SK-MEL-5 (cell line): ENCODE measurements at regions not wholly inside any gene's neighbourhood (a gene's known extent, or its start where the extent isn't known, plus 50 kb on each side); places are given as distances from the start of the nearest gene placed in this dataset.
A peak's percentile ranks its signal among the peaks of the same experiment; 100 is the strongest.
"Not testable (repeated sequence)": the region's sequence is repeated elsewhere in the genome, so short reads cannot be mapped to it uniquely, and the experiment has no call there.

Experiments used
- DNase-seq: peaks from one replicate; pipeline ENCODE4 v3.0.0-alpha.2; 2016; ENCODE audit warnings: low read depth, low spot score
- in situ Hi-C: cut with HindIII; loops from 2 replicates; pipeline ENCODE4 v1.10.0; 2016; ENCODE audit warnings: low sequenced_read_pairs, high pct_unique_total_duplicates, low pct_unique_long_range_greater_than_20kb

GRCh38 chr6:1445650-1446330 is 56.4 kb downstream of the FOXF2 start:
- in situ Hi-C loops: no loop called here
- DNase-seq: no peak

GRCh38 chr6:1449896-1450295 is 60.5 kb downstream of the FOXF2 start:
- DNase-seq: no peak
- in situ Hi-C loops: no loop called here

GRCh38 chr6:1453024-1453423 is 63.6 kb downstream of the FOXF2 start:
- no peak for DNase-seq
- in situ Hi-C loops: no loop called here

- in situ Hi-C loops, DNase-seq: not testable (repeated sequence)
Measured at GRCh38 chr6:1456816-1457215, 67.4 kb downstream of the FOXF2 start.

- no peak for DNase-seq
- in situ Hi-C loops: no loop called here
Measured at GRCh38 chr6:1461207-1461606, 71.8 kb downstream of the FOXF2 start.

GRCh38 chr6:1461736-1462135 is 72.4 kb downstream of the FOXF2 start:
- in situ Hi-C loops: no loop called here
- DNase-seq: no peak

- DNase-seq: no peak
- in situ Hi-C loops: no loop called here
Measured at GRCh38 chr6:1463275-1463674, 73.9 kb downstream of the FOXF2 start.

- in situ Hi-C loops: no loop called here
- DNase-seq: no peak
Measured at GRCh38 chr6:1463751-1464426, 74.5 kb downstream of the FOXF2 start.

- DNase-seq: no peak
- in situ Hi-C loops: no loop called here
Measured at GRCh38 chr6:1464781-1465370, 75.5 kb downstream of the FOXF2 start.

GRCh38 chr6:1468126-1468525 is 78.8 kb downstream of the FOXF2 start:
- no peak for DNase-seq
- in situ Hi-C loops: no loop called here

- in situ Hi-C loops: no loop called here
Measured at GRCh38 chr6:1470040-1470439, 80.7 kb downstream of the FOXF2 start.

GRCh38 chr6:1472643-1473042 is 83.3 kb downstream of the FOXF2 start:
- DNase-seq: no peak
- in situ Hi-C loops: no loop called here

More at GRCh38 chr6:1470040-1470439, 80.7 kb downstream of the FOXF2 start:
- DNase-seq: no peak

GRCh38 chr6:1473166-1473565 is 83.8 kb downstream of the FOXF2 start:
- no peak for DNase-seq
- in situ Hi-C loops: no loop called here

- DNase-seq: no peak
- in situ Hi-C loops: no loop called here
Measured at GRCh38 chr6:1473598-1473997, 84.2 kb downstream of the FOXF2 start.

- in situ Hi-C loops: no loop called here
- peak; percentile 24 for DNase-seq
Measured at GRCh38 chr6:1474205-1474604, 84.8 kb downstream of the FOXF2 start.

- in situ Hi-C loops: no loop called here
- DNase-seq: no peak
Measured at GRCh38 chr6:1475174-1475573, 85.8 kb downstream of the FOXF2 start.

- in situ Hi-C loops: no loop called here
- no peak for DNase-seq
Measured at GRCh38 chr6:1477432-1478090, 88.2 kb downstream of the FOXF2 start.

GRCh38 chr6:1478163-1478826 is 88.9 kb downstream of the FOXF2 start:
- in situ Hi-C loops: not testable (repeated sequence)

More at GRCh38 chr6:1478163-1478826, 88.9 kb downstream of the FOXF2 start:
- not testable (repeated sequence) for DNase-seq
